ENCODE measurements at regions not wholly inside any gene's neighbourhood (a gene's known extent, or its start where the extent isn't known, plus 50 kb on each side); places are given as distances from the start of the nearest gene placed in this dataset.

DNA sequence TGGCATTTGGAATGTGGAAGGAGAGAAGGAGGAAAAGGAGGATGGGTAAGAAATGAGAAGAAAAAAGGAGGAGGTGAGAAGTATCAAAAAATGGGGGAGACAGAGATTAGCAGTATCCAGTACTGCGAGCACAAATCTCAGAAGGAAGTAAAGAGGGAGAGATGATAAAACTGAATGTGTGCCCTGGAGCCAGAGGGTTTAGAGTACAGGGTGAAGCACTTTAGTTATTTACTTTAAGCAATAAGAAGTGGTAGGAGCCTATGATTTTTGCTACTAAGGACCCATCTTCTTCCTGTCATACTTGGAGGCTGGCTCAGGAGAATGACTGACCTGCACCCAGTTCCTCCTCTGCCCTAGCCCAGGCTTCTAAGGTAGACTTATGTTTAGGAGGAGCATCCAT, 94.9 kb downstream of the ADRB2 start:
- in situ Hi-C loops (cut with MboI; ENCODE audit: low pct_unique_long_range_greater_than_20kb in 2 of 9, low sequenced_read_pairs in 9 of 9, unreplicated experiment in 9 of 9): no loop called here
- no peaks in the 10 kb centered on the region for H3K4me1 ChIP-seq (replicated peaks in 1 of 2)
- H3K27ac ChIP-seq: no peak overlapping the region
- WGBS, 10 experiments: 50 to 100% (median 69%) methylated on average over 1 of the region's 1 CpG; no CpG with 5 or more reads in 2 of the 10 experiments
- no peak overlapping the region for H3K4me3 ChIP-seq
- ATAC-seq (replicated peaks in 6 of 8): no peak

DNA sequence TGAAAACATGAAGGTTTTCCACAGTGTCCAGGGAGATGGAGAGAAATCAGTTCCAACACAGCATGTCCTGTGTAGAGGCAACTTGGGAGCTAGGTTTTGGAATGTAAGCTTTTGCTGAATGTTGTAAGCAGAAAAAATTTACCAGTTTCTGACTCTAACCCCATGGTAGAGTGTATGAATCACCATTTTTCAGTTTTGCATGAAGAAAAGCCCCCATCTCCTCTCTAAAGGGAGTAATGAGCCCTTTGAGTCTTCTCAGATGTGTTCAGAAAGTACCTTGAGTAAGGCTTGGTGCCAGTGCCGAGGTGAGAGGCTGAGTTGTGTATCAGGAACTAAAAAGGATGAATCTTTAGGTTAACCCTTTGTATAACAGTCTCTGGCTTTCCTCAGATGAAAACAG, 96.2 kb downstream of the ADRB2 start:
- 14 to 50% (median 33%) methylated on average over 1 of the region's 1 CpG; no CpG with 5 or more reads in 5 of the 10 experiments for WGBS, 10 experiments
- no peak for ATAC-seq (replicated peaks in 6 of 8)
- in situ Hi-C loops (cut with MboI; ENCODE audit: low pct_unique_long_range_greater_than_20kb in 2 of 9, low sequenced_read_pairs in 9 of 9, unreplicated experiment in 9 of 9): no loop called here
- Histone ChIP-seq H3K27ac (no peak overlapping the region), H3K4me3 (no peak overlapping the region), H3K4me1 (replicated peaks in 1 of 2) (no peaks in the 10 kb centered on the region)

DNA sequence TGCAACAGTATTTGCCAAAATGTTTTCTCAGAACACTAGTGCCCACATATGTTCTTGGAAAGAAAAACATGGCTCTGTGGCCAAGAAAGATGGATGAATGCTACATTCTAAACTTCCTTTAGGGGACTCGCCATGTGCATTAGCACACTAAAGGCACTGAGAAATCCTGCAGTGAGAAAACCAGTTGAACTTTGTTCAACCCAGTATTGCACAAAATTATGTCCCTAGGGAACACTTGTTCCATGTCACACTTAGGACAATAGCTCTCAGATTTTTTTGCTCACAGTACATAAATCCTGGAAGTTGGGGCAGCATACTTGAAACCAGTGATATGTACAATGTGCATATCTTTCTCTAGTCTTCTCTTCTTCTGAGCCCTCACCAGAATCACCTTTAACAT, 96.6 kb downstream of the ADRB2 start:
- in situ Hi-C loops (cut with MboI; ENCODE audit: low pct_unique_long_range_greater_than_20kb in 2 of 9, low sequenced_read_pairs in 9 of 9, unreplicated experiment in 9 of 9): no loop called here
- ATAC-seq (replicated peaks in 6 of 8): no peak
- WGBS, 10 experiments: 80 to 100% (median 92%) methylated on average over 1 of the region's 1 CpG; no CpG with 5 or more reads in 4 of the 10 experiments

DNA sequence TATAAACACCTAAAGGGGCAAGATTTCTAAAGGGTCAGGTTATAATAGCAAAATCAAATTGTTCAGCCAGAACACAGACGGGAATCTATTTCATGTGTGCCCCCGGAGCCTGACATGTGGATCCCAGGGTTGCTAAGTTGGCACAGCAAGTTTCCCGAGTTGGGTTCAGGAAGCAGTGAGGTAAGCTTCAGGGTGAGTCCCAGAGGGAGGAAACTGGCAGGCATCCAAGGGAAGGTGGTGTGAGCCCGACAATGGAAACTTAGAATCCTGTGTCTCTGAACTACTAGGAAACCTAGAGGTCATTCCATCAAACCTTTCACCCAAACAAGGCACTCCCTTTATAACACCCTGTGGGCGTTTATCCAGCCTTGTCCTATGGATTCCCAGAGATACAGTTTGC, 98.4 kb downstream of the ADRB2 start:
- in situ Hi-C loops (cut with MboI; ENCODE audit: low pct_unique_long_range_greater_than_20kb in 2 of 9, low sequenced_read_pairs in 9 of 9, unreplicated experiment in 9 of 9): no loop called here
- no peak for ATAC-seq (replicated peaks in 6 of 8)
- Histone ChIP-seq H3K4me3 (no peak overlapping the region), H3K4me1 (replicated peaks in 1 of 2) (no peaks in the 10 kb centered on the region), H3K27ac (no peak overlapping the region)
- 50 to 90% (median 78%) methylated on average over 1 to 5 of the region's 5 CpGs; no CpG with 5 or more reads in 2 of the 10 experiments for WGBS, 10 experiments

More for the DNA sequence above, 96.6 kb downstream of the ADRB2 start:
- no peak overlapping the region for H3K27ac ChIP-seq
- H3K4me1 ChIP-seq (replicated peaks in 1 of 2): no peaks in the 10 kb centered on the region
- H3K4me3 ChIP-seq: no peak overlapping the region

DNA sequence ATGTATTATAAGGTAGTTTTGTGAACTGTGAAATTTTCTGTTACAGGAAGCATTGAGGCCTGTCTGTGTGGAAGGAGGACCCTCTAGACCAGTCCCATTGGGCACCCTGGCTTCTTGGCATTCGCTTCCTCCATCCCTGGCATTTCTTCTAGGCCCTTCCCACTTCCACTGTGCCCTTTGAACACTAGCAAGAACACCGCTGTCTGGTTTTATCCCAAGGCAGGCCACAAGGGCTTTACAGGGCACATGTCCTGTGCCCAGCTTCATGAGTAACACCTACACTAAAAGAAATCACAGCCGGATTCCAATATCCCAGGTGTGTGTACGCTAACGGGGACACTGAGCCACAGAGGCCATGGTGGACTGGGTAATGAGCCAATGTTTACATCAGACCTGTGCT, 99.8 kb downstream of the ADRB2 start:
- no peak overlapping the region for H3K27ac ChIP-seq
- no peaks in the 10 kb centered on the region for H3K4me1 ChIP-seq (replicated peaks in 1 of 2)
- in situ Hi-C loops (cut with MboI; ENCODE audit: low pct_unique_long_range_greater_than_20kb in 2 of 9, low sequenced_read_pairs in 9 of 9, unreplicated experiment in 9 of 9): no loop called here

DNA sequence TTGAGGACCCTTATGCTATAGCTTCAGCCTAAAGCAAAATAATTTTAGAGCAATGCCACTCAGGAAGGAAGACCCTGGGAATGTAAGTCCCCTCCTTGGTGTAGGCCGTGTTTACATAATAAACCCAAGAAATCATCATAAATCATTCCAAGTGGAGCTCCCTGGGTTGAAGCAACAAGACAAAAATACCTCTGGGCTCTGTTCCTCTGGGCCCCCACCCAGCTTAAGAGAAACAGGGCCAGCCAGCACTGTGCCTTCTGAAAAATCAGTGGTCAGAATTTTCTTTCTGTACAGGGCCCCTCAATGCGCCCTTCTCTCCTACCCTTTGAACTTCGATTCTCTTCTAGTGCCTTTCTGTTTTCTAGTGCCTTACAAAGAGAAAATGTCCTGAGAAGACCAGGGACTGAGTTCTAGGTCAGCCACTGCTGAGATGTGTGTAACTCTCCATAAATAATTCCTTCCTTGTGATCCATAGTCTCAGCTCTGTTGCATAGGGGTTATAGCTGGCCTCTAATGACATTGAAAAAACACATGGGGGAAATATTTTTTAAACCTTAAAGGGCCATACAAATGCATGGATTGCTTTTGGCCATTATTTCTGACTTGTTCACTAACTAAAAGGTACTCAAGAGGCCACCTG, 101.0 kb downstream of the ADRB2 start:
- Histone ChIP-seq H3K4me1 (replicated peaks in 1 of 2) (no peaks in the 10 kb centered on the region), H3K27ac (no peak overlapping the region), H3K4me3 (no peak overlapping the region)
- peak in 2 of 8 experiments; percentile 16 to 32 for ATAC-seq (replicated peaks in 6 of 8)
- 0 to 82% (median 78%) methylated on average over 1 to 3 of the region's 3 CpGs; no CpG with 5 or more reads in 4 of the 10 experiments for WGBS, 10 experiments
- in situ Hi-C loops (cut with MboI; ENCODE audit: low pct_unique_long_range_greater_than_20kb in 2 of 9, low sequenced_read_pairs in 9 of 9, unreplicated experiment in 9 of 9): no loop called here

More for the DNA sequence above, 99.8 kb downstream of the ADRB2 start:
- no peak overlapping the region for H3K4me3 ChIP-seq
- no peak for ATAC-seq (replicated peaks in 6 of 8)
- WGBS, 10 experiments: 79 to 100% (median 95%) methylated on average over 1 to 4 of the region's 5 CpGs; no CpG with 5 or more reads in 4 of the 10 experiments

DNA sequence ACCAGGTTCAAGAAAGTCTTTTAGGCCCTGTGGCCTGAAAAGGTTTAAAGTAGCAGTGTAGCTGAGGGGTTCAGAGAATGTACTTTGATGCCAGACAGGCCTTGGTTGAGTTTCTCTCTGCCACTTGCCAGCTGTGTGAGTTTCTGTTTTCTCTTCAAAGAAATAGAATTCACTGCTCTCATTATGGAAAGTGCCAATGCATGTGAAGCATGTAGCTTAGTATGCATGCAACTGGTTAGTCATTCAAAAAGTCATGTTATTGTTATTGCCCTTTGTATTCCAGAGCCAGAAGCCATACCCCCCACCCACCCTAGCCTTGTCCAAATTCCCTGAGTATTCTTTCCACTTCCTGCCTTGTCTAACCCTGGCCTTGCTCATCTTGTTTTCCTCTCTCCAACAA, 101.7 kb downstream of the ADRB2 start:
- Histone ChIP-seq H3K4me1 (replicated peaks in 1 of 2) (no peaks in the 10 kb centered on the region), H3K4me3 (no peak overlapping the region), H3K27ac (no peak overlapping the region)
- in situ Hi-C loops (cut with MboI; ENCODE audit: low pct_unique_long_range_greater_than_20kb in 2 of 9, low sequenced_read_pairs in 9 of 9, unreplicated experiment in 9 of 9): no loop called here
- peak in 3 of 8 experiments; percentile 54 to 82 (median 72) for ATAC-seq (replicated peaks in 6 of 8)

DNA sequence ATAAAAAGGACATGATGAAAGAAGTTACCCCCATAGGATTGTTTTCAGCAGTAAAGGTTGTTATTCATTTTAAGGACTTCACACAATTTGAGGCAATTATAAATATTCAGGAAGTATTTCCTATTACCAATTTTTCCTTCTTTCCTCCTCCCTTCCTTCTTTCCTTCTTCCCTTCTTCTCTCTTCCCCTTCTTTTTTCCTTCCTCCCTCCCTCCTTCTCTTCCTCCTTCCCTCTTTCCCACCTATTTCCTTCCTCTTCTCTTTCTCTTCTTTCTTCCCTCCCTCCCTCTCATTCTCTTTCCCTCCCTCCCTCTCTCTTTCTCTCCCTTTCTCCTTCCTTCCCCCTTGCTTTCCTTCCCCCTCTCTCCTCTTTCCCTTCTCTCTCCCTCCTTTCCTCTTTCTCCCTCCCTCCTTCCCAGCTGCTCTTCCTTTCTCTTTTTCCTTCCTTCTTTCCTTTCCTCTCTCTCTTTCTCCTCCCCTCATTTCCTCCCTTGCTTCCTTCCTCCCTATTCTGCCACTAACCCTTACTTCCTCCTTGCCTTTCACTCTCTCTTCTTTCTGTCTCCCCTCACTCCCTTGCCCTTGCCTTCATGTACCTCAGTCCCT, 105.1 kb downstream of the ADRB2 start:
- H3K4me1 ChIP-seq (replicated peaks in 1 of 2): no peaks in the 10 kb centered on the region
- in situ Hi-C loops (cut with MboI; ENCODE audit: low pct_unique_long_range_greater_than_20kb in 2 of 9, low sequenced_read_pairs in 9 of 9, unreplicated experiment in 9 of 9): no loop called here
- H3K27ac ChIP-seq: no peak overlapping the region
- no peak for ATAC-seq (replicated peaks in 6 of 8)
- H3K4me3 ChIP-seq: no peak overlapping the region

DNA sequence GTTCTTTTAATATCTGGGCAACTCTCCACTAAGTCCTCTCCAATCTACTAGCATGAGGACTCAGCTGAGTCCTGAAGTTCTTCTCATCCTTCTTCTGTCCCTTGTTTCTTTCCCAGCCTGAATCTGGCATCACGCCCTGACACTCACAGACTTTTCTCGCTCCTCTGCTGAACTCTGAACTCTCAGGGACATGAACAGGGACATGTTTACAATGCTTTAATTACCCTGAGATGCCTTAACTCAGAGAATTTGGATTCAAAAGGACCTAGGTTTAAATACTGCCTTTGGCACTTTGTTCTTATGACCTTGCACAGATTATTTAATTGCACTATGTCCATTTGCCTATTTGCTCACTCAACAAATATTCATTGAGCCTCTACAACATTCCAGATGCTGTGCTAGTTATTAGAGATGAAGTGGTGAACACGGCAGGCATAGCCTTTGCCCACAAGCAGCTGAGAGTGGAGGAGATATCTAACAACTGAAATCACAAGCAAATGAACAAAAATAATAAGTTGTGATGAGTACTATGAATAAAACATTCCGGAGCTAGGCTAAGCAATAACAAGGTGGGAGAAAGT, 106.0 kb downstream of the ADRB2 start:
- H3K27ac ChIP-seq: no peak overlapping the region
- no peak overlapping the region for H3K4me3 ChIP-seq
- in situ Hi-C loops (cut with MboI; ENCODE audit: low pct_unique_long_range_greater_than_20kb in 2 of 9, low sequenced_read_pairs in 9 of 9, unreplicated experiment in 9 of 9): no loop called here
- no peaks in the 10 kb centered on the region for H3K4me1 ChIP-seq (replicated peaks in 1 of 2)
- 40 to 100% (median 74%) methylated on average over 2 to 4 of the region's 4 CpGs; no CpG with 5 or more reads in 2 of the 10 experiments for WGBS, 10 experiments
- peak in 1 of 8 experiments; percentile 44 for ATAC-seq (replicated peaks in 6 of 8)

DNA sequence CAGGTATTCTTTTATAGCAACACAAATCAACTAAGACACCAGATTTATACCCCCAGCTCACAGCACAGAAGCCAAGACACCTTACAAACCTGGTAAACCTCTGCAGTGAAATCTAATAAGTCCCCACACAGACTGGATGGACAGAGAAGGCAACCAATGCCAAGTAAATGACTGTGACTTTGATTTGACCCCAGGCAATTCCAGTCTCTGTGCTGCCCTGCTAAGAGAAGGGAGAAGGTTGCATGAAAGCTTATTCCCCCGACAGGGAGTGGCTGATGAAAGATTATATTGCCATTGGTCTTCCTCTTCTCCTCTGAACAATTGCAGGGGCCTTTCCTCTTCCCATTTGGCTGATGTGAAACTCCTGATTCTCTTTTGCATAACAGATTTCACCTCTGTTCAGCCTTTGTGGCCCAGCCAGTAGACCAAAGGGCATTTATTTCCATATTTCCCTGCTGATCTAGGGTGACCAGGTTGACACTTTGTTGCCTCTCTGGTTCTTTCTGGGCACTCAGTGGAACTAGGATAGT, 107.6 kb downstream of the ADRB2 start:
- no peak overlapping the region for H3K4me3 ChIP-seq
- WGBS, 10 experiments: 50 to 67% methylated on average over 1 of the region's 1 CpG; no CpG with 5 or more reads in 8 of the 10 experiments
- no peak for ATAC-seq (replicated peaks in 6 of 8)
- H3K27ac ChIP-seq: no peak overlapping the region
- H3K4me1 ChIP-seq (replicated peaks in 1 of 2): no peaks in the 10 kb centered on the region
- in situ Hi-C loops (cut with MboI; ENCODE audit: low pct_unique_long_range_greater_than_20kb in 2 of 9, low sequenced_read_pairs in 9 of 9, unreplicated experiment in 9 of 9): no loop called here

DNA sequence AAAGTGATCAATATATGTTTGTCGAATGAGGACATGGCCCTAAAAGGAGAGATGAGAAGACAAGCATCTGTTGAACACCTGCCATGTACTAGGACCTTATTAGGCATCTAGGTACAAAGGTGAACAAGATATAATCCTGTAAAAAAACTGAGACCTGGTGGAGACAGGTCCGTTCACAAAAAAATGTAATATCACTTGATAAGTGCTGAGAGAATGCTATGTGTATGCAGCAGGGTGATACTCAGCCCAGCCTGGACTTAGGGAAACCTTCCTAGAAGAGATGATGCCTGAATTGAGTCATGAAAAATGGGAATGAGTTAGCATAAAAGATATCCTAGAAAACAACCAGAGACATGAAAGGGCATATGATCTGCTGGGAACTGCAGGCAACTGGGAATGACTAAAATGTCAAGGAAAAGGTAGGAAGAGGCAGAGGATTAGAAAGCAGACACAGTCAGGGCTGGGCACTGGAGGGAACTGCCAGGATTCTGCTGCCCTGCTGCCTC, 108.5 kb downstream of the ADRB2 start:
- in situ Hi-C loops (cut with MboI; ENCODE audit: low pct_unique_long_range_greater_than_20kb in 2 of 9, low sequenced_read_pairs in 9 of 9, unreplicated experiment in 9 of 9): no loop called here
- no peaks in the 10 kb centered on the region for H3K4me1 ChIP-seq (replicated peaks in 1 of 2)
- WGBS, 10 experiments: 50 to 100% (median 80%) methylated on average over 1 to 2 of the region's 2 CpGs; no CpG with 5 or more reads in 3 of the 10 experiments
- ATAC-seq (replicated peaks in 6 of 8): peak in 1 of 8 experiments; percentile 36
- H3K4me3 ChIP-seq: no peak overlapping the region
- H3K27ac ChIP-seq: no peak overlapping the region

DNA sequence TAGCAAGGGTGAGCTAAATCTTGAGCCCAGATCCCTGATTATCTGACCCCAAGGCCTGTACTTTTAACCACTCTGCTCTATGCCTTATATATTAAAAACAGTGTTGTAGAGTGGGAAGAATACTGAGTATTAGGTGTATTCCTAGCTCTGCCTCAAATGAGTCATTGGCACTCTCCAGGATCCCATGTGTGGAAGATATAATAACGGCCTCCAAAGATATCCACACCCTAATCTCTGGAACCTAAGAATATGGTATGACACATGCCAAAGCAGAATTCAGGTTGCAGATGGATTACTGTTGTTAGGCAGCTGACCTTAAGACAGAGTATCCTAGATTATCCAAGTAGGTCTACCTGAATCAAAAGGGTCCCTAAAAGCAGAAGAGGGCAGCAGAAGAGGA, 110.8 kb downstream of the ADRB2 start:
- H3K27ac ChIP-seq: no peak overlapping the region
- ATAC-seq (replicated peaks in 6 of 8): peak in 2 of 8 experiments; percentile 74 to 92
- H3K4me1 ChIP-seq (replicated peaks in 1 of 2): no peaks in the 10 kb centered on the region
- in situ Hi-C loops (cut with MboI; ENCODE audit: low pct_unique_long_range_greater_than_20kb in 2 of 9, low sequenced_read_pairs in 9 of 9, unreplicated experiment in 9 of 9): no loop called here
- H3K4me3 ChIP-seq: no peak overlapping the region
- 0 to 86% (median 57%) methylated on average over 1 of the region's 1 CpG; no CpG with 5 or more reads in 4 of the 10 experiments for WGBS, 10 experiments

DNA sequence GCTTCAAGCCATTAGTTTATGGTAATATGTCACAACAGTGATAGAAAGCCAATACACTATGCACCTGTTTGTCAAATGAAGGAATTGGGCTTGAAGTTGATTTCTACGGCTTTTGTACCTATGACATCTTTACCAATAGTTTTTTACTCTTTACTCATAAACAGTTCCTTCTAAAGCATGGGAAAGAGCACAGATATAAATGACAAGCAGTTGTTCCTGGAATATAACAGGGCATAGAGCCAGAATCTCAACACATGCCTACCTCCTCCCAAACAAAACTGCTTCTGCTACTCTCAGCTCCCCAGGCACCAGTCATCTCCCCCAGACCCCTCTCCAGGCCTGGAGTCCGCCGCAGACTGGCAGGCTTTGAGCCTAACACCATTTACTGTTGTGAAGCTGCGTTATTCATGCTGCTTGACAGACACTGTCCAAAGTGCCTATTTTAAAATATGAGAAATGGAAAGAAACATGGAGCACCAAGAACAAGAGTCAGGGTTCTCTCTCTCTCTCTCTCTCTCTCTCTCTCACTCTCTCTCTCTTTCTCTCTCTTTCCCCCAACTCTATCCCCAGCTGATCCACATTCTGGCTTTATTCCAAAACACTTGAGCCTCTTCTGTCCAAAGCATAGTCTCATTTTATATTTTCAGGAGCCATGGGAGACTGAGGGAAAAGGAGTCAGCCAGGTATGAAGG, 111.6 kb downstream of the ADRB2 start:
- Histone ChIP-seq H3K4me3 (no peak overlapping the region), H3K4me1 (replicated peaks in 1 of 2) (no peaks in the 10 kb centered on the region), H3K27ac (no peak overlapping the region)
- ATAC-seq (replicated peaks in 6 of 8): no peak
- in situ Hi-C loops (cut with MboI; ENCODE audit: low pct_unique_long_range_greater_than_20kb in 2 of 9, low sequenced_read_pairs in 9 of 9, unreplicated experiment in 9 of 9): no loop called here
- whole genome bisulfite sequencing, 10 experiments: 0 to 100% (median 85%) methylated on average over 1 to 3 of the region's 4 CpGs; no CpG with 5 or more reads in 2 of the 10 experiments
